PC-3 (cell line): ENCODE measurements at regions not wholly inside any gene's neighbourhood (a gene's known extent, or its start where the extent isn't known, plus 50 kb on each side); places are given as distances from the start of the nearest gene placed in this dataset.
A peak's percentile ranks its signal among the peaks of the same experiment; 100 is the strongest.

Source experiments
- ATAC-seq: fragments of 200-7000 bp; cut with Tn5 transposase; 2 replicates; pipeline ENCODE4 v1.9.1; 2020; ENCODE audit warnings: mild to moderate bottlenecking, moderate library complexity
- BruUV-seq: library from RNA; stranded (reverse); fragments of 400-500 nt; replicated peaks from 2 replicates; lab custom pipeline; 2021; lab: Mats Ljungman, UMichigan
- CTCF ChIA-PET: fragments of 300-600 bp; sonication (Branson Sonifier 250); formaldehyde crosslinking; loops from one replicate; lab custom pipeline; 2022; ENCODE audit warnings: antibody characterized with exemption; lab: Charles Lee
- POLR2A ChIA-PET: fragments of 300-600 bp; sonication (Branson Sonifier 250); formaldehyde crosslinking; loops from one replicate; lab custom pipeline; 2022; ENCODE audit warnings: antibody characterized with exemption; ENCODE audit not compliant: unreplicated experiment; lab: Charles Lee
- DNase-seq: peaks from one replicate; pipeline ENCODE4 v3.0.0-alpha.2; 2015
- H2AFZ ChIP-seq: fragments of 300-600 bp; sonication (generic); 2 replicates; pipeline ENCODE4 v1.6.0; 2016; ENCODE audit warnings: antibody characterized with exemption, low read length
- H3F3A ChIP-seq: fragments of 300-600 bp; sonication (generic); one replicate; pipeline ENCODE4 v1.6.0; 2017; ENCODE audit warnings: antibody characterized with exemption, low read length, control low read depth, mild to moderate bottlenecking; ENCODE audit not compliant: unreplicated experiment
- H3K27ac ChIP-seq: fragments of 300-600 bp; sonication (generic); 2 replicates; pipeline ENCODE4 v1.5.1; 2016; ENCODE audit warnings: mild to moderate bottlenecking, low read length
- H3K27me3 ChIP-seq: fragments of 300-600 bp; sonication (generic); 2 replicates; pipeline ENCODE4 v1.6.1; 2016; ENCODE audit warnings: low read length, mixed read lengths
- H3K36me3 ChIP-seq: fragments of 300-600 bp; sonication (generic); 2 replicates; pipeline ENCODE4 v1.6.1; 2016; ENCODE audit warnings: low read depth, mixed run types, low read length, mixed read lengths
- H3K4me1 ChIP-seq: fragments of 300-600 bp; sonication (generic); 2 replicates; pipeline ENCODE4 v1.5.1; 2016; ENCODE audit warnings: low read length; ENCODE audit not compliant: insufficient read depth
- H3K4me2 ChIP-seq: fragments of 300-600 bp; sonication (generic); 2 replicates; pipeline ENCODE4 v1.6.0; 2016; ENCODE audit warnings: low read length
- H3K4me3 ChIP-seq: fragments of 300-600 bp; sonication (generic); 2 replicates; pipeline ENCODE4 v1.5.1; 2016; ENCODE audit warnings: mild to moderate bottlenecking, low read length, mixed read lengths
- H3K79me2 ChIP-seq: fragments of 300-600 bp; sonication (generic); 2 replicates; pipeline ENCODE4 v1.6.1; 2017; ENCODE audit warnings: low read length, mixed read lengths
- H3K9ac ChIP-seq: fragments of 300-600 bp; sonication (generic); 2 replicates; pipeline ENCODE4 v1.6.0; 2016; ENCODE audit warnings: mild to moderate bottlenecking, low read length
- H3K9me2 ChIP-seq: fragments of 300-600 bp; sonication (generic); replicated peaks from 2 replicates; pipeline ENCODE4 v1.6.1; 2016; ENCODE audit warnings: mixed run types, low read length, mixed read lengths
- H3K9me3 ChIP-seq: fragments of 300-600 bp; sonication (generic); 2 replicates; pipeline ENCODE4 v1.6.1; 2016; ENCODE audit warnings: low read length, mixed read lengths
- H4K20me1 ChIP-seq: fragments of 300-600 bp; sonication (generic); 2 replicates; pipeline ENCODE4 v1.6.1; 2016; ENCODE audit warnings: low read length, mixed read lengths
- EZH2 ChIP-seq: fragments of 300-600 bp; sonication (generic); IDR thresholded peaks from one replicate; pipeline ENCODE4 v1.6.1; 2017; ENCODE audit warnings: antibody characterized with exemption, mild to moderate bottlenecking, low read length; ENCODE audit not compliant: unreplicated experiment
- EZH2phosphoT487 ChIP-seq: fragments of 300-600 bp; sonication (generic); IDR thresholded peaks from 2 replicates; pipeline ENCODE4 v1.6.1; 2018; ENCODE audit warnings: mild to moderate bottlenecking, antibody characterized with exemption, low read length, borderline replicate concordance
- intact Hi-C: fragments of 100-400 bp; cut with micrococcal nuclease; formaldehyde crosslinking; loops from 2 replicates; pipeline ENCODE4 v1.9.0; 2023
- TF ChIP-seq, protein P1 (sequence below): fragments of 300-600 bp; sonication (generic); conservative IDR thresholded peaks from 2 replicates; pipeline ENCODE4 v1.5.1; 2017; ENCODE audit warnings: antibody characterized with exemption, low read depth, mild to moderate bottlenecking, low read length

DNA sequence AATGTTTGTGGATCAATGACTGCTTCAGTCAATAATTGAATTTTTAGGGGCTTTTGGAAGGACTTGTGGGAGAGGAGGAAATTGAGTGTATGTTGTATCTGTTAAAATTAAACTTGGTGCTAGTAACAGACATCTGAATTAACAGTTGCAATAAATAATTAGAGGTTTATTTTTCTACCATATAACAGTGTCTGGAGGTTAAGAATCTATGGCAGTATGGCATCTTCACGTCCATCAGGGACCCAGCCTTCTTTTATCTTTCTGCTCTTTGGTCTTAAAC is 72.8 kb upstream of the HABP2 start:
- DNase-seq (no peak), ATAC-seq (no peak)
- H3K4me1 ChIP-seq = peaks cover 15% of the 10 kb centered on the region
- POLR2A ChIA-PET = no interaction called here
- H3K9me3 ChIP-seq = peaks cover 4% of the 10 kb centered on the region; the same call in 1 of the 2 replicates
- no peaks in the 10 kb centered on the region for H3K79me2 ChIP-seq
- no TSS peak for BruUV-seq
- no peak overlapping the region for H2AFZ ChIP-seq
- no peaks in the 10 kb centered on the region for H3K9me2 ChIP-seq
- CTCF ChIA-PET = no interaction called here
- intact Hi-C loops = no loop called here
- H3F3A ChIP-seq = no peaks in the 10 kb centered on the region
- H3K36me3 ChIP-seq = no peaks in the 10 kb centered on the region; the same call in 1 of the 2 replicates
- H3K27ac ChIP-seq = no peak overlapping the region
- H3K4me2 ChIP-seq = no peak overlapping the region
- H3K9ac ChIP-seq = no peak overlapping the region
- H3K4me3 ChIP-seq = no peak overlapping the region
- no peaks in the 10 kb centered on the region for H4K20me1 ChIP-seq
- TF ChIP-seq, protein P1, sequence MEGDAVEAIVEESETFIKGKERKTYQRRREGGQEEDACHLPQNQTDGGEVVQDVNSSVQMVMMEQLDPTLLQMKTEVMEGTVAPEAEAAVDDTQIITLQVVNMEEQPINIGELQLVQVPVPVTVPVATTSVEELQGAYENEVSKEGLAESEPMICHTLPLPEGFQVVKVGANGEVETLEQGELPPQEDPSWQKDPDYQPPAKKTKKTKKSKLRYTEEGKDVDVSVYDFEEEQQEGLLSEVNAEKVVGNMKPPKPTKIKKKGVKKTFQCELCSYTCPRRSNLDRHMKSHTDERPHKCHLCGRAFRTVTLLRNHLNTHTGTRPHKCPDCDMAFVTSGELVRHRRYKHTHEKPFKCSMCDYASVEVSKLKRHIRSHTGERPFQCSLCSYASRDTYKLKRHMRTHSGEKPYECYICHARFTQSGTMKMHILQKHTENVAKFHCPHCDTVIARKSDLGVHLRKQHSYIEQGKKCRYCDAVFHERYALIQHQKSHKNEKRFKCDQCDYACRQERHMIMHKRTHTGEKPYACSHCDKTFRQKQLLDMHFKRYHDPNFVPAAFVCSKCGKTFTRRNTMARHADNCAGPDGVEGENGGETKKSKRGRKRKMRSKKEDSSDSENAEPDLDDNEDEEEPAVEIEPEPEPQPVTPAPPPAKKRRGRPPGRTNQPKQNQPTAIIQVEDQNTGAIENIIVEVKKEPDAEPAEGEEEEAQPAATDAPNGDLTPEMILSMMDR = no peak
- TF ChIP-seq EZH2 (no peak), EZH2phosphoT487 (no peak)
- H3K27me3 ChIP-seq = no peaks in the 10 kb centered on the region

DNA sequence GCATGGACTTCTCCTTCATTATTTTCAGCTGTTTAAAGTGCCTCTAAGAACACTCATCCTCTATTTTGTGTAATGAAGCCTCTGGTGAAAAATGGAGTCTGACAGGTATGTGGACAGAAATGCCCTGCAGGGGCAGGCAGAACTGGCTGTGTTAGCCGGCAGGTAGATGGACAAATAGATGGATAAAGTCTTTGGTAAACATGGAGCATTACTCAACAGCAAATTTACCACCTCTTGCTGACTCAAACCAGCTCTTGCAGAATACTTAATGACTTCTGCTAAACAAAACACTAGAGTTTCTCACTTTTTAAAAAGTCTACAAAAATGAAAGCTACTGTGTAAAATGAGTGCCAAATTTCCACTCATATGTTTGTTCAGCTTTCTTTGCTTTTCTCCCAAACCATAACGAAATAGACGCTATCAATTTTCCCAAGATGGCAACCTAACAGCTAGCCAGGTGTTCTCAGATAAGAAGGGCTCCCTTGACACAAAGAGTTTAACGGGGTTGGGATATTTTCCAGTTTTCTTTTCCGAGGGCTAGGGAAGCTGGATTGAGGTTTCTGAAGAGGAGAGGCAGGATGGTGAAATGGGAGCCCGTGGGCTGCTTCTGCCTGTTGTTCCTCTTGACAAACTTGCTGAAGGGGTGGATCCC is 71.9 kb upstream of the HABP2 start:
- peak overlapping the region; percentile 38 for H3K27ac ChIP-seq
- H4K20me1 ChIP-seq = no peaks in the 10 kb centered on the region
- peak; percentile 48 for ATAC-seq
- CTCF ChIA-PET = no interaction called here
- peak overlapping the region; percentile 32; the same call in 1 of the 2 replicates for H3K4me2 ChIP-seq
- no peaks in the 10 kb centered on the region for H3F3A ChIP-seq
- H3K9ac ChIP-seq = no peak overlapping the region
- H3K4me1 ChIP-seq = peaks cover 7% of the 10 kb centered on the region; the same call in 1 of the 2 replicates
- no peaks in the 10 kb centered on the region for H3K27me3 ChIP-seq
- H3K9me2 ChIP-seq = no peaks in the 10 kb centered on the region
- no TSS peak for BruUV-seq
- DNase-seq = peak; percentile 69
- H3K79me2 ChIP-seq = no peaks in the 10 kb centered on the region
- peak overlapping the region; percentile 20; the same call in 1 of the 2 replicates for H3K4me3 ChIP-seq
- H2AFZ ChIP-seq = 0 out of 2 replicates have a peak overlapping the region, but pooled peaks have one; percentile 18
- intact Hi-C loops = no loop called here
- POLR2A ChIA-PET = no interaction called here
- peaks cover 4% of the 10 kb centered on the region; the same call in 1 of the 2 replicates for H3K9me3 ChIP-seq
- TF ChIP-seq EZH2phosphoT487 (no peak), EZH2 (no peak)
- TF ChIP-seq, protein P1 = no peak
- H3K36me3 ChIP-seq = no peaks in the 10 kb centered on the region; the same call in 1 of the 2 replicates

DNA sequence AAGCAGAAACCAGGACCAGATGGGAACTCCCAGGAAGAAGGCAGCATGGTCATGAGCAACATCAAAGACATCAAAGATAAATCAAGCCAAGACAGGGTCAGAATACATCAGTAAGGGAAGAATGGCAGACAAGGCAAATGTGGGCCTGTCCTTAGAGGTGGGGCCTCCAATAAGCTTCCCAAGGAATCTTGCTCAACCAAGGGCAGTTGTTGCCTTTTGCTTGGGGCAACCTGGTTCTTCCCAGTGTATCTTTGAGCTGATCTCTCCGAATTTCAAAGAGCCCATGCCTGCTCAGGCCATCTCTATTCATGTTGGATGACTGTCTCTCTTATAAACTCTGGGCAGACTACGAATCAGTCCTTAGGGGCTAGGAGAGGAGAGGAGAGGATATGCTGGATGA is 68.4 kb upstream of the HABP2 start:
- Histone ChIP-seq H3K4me1 (peaks cover 7% of the 10 kb centered on the region; the same call in 1 of the 2 replicates), H3K27ac (no peak overlapping the region), H3F3A (no peaks in the 10 kb centered on the region), H3K36me3 (no peaks in the 10 kb centered on the region), H2AFZ (no peak overlapping the region), H3K4me3 (no peak overlapping the region), H3K4me2 (no peak overlapping the region), H3K79me2 (no peaks in the 10 kb centered on the region), H4K20me1 (no peaks in the 10 kb centered on the region), H3K9me3 (peaks cover 2% of the 10 kb centered on the region; the same call in 1 of the 2 replicates), H3K9me2 (no peaks in the 10 kb centered on the region), H3K9ac (no peak overlapping the region), H3K27me3 (no peaks in the 10 kb centered on the region)
- intact Hi-C loops = no loop called here
- ATAC-seq = no peak
- TF ChIP-seq EZH2phosphoT487 = no peak
- no peak for TF ChIP-seq EZH2
- TF ChIP-seq, protein P1 = no peak
- ChIA-PET CTCF (no interaction called here), POLR2A (no interaction called here)
- no peak for DNase-seq
- BruUV-seq = no TSS peak
